Rectal smooth muscle tissue (tissue), 1 donor: ENCODE measurements at regions not wholly inside any gene's neighbourhood (a gene's known extent, or its start where the extent isn't known, plus 50 kb on each side); places are given as distances from the start of the nearest gene placed in this dataset.
"Not testable (repeated sequence)": the region's sequence is repeated elsewhere in the genome, so short reads cannot be mapped to it uniquely, and the experiment has no call there.

Experiments used
- H3K27ac ChIP-seq: one replicate; pipeline ENCODE4 v1.7.0; 2013; ENCODE audit warnings: low read depth, low read length, inconsistent platforms
- H3K27me3 ChIP-seq: one replicate; pipeline ENCODE4 v1.7.0; 2013; ENCODE audit warnings: low read length; ENCODE audit not compliant: control insufficient read depth, insufficient read depth
- H3K36me3 ChIP-seq: one replicate; pipeline ENCODE4 v1.7.0; 2013; ENCODE audit warnings: low read length; ENCODE audit not compliant: control insufficient read depth, insufficient read depth
- H3K4me1 ChIP-seq: one replicate; pipeline ENCODE4 v1.7.0; 2013; ENCODE audit warnings: low read length; ENCODE audit not compliant: control insufficient read depth, insufficient read depth
- H3K4me3 ChIP-seq: one replicate; pipeline ENCODE4 v1.7.0; 2013; ENCODE audit warnings: low read length
- H3K9ac ChIP-seq: one replicate; pipeline ENCODE4 v1.7.0; 2013; ENCODE audit warnings: low read length

DNA sequence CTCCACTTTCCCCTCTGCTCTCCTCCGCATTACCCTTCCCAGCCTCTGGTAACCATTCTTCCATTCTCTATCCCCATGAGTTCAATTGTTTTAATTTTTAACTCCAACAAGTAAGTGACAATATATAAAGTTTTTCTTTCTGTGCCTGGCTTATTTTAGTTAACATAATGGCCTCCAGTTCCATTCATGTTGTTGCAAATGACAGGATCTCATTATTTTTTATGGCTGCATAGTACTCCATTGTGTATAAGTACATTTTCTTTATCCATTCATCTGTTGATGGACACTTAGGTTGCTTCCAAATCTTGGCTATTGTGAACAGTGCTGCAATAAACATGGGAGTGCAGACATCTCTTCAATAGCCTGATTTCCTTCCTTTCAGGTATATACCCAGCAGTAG, 918.0 kb downstream of the UQCRFS1 start:
- not testable (repeated sequence) for H3K27me3 ChIP-seq, H3K9ac ChIP-seq, H3K36me3 ChIP-seq, H3K4me1 ChIP-seq, H3K4me3 ChIP-seq, H3K27ac ChIP-seq

DNA sequence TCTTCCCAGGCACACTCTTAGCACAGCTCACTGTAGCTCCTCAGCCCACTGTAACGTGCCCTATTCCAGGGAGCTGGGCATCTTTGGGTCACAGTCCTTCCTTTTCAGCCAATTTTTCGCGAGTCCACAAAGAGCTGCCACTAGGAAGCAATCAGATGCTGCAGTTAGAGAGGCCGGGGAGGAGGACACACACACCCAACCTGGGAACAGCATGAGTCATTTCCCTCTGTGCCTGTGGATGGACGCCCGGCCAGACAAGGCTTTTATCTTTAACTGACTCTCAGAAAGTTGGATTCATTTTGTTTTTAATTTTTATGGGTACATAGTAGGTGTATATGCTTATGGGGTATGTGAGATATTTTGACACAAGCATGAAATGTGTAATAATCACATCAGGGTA, 918.6 kb downstream of the UQCRFS1 start:
- Histone ChIP-seq H3K36me3 (no peaks in the 10 kb centered on the region), H3K4me1 (no peaks in the 10 kb centered on the region), H3K27me3 (no peaks in the 10 kb centered on the region), H3K9ac (no peak overlapping the region), H3K4me3 (no peak overlapping the region), H3K27ac (no peak overlapping the region)

DNA sequence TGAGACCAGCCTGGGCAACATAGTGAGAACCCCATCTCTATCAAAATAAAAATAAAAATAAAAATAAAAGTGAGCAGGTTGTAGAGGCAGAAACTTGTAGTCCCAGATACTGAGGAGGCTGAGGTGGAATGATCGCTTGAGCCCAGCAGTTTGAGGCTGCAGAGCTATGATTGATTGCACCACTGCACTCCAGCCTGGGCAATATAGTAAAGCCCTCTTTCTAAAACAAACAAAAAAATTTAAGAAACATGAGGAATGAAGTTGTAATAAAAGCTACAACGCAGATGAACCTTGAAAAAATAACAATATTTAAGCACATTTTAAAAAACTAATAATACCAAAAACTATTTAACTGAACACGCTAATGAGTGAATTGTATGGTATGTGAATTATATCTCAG, 919.3 kb downstream of the UQCRFS1 start:
- H3K36me3 ChIP-seq = no peaks in the 10 kb centered on the region
- H3K27me3 ChIP-seq = no peaks in the 10 kb centered on the region
- H3K4me1 ChIP-seq = no peaks in the 10 kb centered on the region
- no peak overlapping the region for H3K27ac ChIP-seq
- no peak overlapping the region for H3K9ac ChIP-seq
- no peak overlapping the region for H3K4me3 ChIP-seq

DNA sequence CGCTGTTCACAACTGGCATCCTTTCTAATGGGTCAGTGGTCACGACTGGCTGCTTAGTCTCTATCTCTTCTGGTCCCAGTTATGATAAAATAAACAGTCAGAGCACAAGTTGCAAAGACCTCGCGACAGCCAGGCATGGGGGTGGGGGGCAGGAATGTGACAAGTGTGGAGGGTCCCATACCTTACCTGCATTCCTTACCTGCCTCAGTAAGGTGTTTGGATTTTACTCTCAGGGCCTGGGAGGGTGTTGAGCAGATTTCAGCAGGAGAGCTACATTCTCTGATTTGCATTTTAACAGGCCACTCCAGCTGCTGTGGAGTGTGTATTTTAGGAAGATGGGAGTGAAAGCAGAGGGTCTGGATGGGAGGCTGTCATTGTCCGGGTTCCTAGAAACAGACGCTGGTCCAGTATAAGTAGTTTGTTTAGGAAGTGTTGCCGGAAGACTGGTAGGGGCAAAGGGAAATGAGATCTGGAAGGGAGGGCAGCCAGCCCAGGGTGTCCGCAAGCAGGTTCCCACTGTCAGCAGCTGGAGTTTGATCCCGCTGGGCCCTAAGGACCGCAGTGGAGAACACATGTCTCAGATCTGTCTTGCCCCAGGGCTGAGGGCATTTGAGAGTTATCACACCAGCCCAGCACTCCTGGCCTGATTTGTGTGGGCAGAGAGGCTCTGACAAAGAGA, 920.0 kb downstream of the UQCRFS1 start:
- no peak overlapping the region for H3K9ac ChIP-seq
- H3K27ac ChIP-seq = no peak overlapping the region
- H3K36me3 ChIP-seq = no peaks in the 10 kb centered on the region
- no peak overlapping the region for H3K4me3 ChIP-seq
- no peaks in the 10 kb centered on the region for H3K27me3 ChIP-seq
- no peaks in the 10 kb centered on the region for H3K4me1 ChIP-seq

DNA sequence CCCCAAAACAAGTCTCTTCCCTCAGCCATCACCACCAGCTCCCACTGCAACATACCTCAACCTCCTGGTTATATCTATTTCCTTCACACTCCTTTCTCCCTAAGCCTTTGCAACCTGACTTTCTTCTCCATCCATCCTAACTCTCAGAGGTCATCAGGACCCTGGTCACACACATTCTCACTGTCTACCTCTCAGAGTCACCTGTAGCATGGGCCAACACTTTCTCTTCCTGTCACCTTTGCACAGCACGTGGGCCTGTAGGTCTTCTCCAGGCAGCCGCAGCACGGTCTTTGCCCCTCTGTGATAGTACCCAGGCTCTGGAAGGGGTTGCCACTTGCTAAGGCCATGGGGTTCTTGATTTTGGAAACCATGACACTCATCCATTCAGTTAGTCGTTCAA, 921.1 kb downstream of the UQCRFS1 start:
- Histone ChIP-seq H3K27ac (no peak overlapping the region), H3K27me3 (no peaks in the 10 kb centered on the region), H3K4me1 (no peaks in the 10 kb centered on the region), H3K36me3 (no peaks in the 10 kb centered on the region), H3K4me3 (no peak overlapping the region), H3K9ac (no peak overlapping the region)

DNA sequence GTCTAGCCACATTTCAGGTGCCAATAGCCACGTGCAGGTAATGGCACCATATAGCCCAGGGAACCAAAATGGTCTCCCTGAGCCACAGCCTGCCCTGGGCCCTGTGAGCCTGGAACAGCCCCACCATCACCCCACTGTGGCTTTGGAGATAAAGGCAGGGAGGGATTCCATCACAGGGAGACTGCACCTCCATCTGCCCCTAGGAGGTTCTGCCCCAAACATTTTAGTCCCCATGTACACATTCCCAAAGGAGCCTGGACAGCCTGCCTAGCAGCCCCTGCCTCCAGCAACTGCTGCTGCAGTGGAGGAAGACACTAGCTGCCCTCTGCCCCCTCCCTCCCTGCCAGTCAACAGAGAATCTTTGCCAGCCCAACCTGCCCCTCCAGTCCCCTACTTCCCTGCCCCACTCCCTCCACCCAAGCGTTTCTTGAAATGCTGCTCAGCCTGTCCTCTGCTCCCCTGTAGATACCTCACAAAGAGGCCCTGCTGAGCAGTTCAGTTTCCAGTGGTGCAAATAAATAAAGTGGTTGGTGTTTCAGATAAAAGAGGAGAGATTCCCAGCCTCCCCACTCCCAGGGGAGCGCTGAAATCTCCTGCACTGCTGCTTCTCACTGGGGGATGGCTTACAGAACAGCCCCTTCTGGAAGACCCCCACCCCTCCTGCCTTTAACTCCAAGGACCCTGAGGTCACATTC, 921.8 kb downstream of the UQCRFS1 start:
- H3K27me3 ChIP-seq = no peaks in the 10 kb centered on the region
- no peaks in the 10 kb centered on the region for H3K36me3 ChIP-seq
- H3K27ac ChIP-seq = no peak overlapping the region
- no peak overlapping the region for H3K4me3 ChIP-seq
- H3K4me1 ChIP-seq = no peaks in the 10 kb centered on the region
- no peak overlapping the region for H3K9ac ChIP-seq

DNA sequence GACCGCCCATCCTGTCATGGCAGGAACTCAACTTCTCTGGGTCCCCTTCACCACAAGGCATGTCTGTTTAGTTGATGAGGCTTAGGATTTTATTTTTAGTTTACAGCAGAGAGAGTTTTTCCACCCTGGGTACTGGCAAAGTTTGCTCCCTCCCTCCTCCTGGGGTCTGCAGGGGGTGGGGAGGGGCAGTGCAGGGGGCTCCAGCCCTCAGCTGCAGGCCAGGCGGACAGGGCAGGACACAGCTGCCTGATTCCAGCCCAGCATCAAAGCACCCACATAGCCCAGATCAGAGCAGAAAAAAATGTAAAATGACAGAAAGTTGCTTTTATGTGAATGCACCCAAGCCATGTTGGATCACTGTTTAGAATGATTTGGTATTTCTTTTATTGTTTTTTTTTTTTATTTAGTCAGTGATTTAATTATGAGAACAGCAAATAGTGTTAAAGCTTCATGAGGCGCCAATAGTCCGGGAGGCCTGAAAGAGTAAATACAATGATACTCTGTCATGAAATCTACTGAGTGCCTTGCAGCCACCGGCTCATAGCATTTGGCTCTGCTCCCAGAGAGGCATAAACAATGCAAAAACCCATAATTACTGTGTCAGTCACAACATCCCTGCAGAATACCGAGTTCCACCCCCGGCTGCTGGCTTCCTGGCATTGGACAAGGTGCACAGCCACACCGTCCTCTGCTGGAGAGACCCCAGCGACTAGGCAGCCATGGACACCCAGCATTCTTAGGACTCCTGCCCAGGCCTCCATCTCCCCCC, 923.5 kb downstream of the UQCRFS1 start:
- no peaks in the 10 kb centered on the region for H3K4me1 ChIP-seq
- no peak overlapping the region for H3K4me3 ChIP-seq
- no peak overlapping the region for H3K9ac ChIP-seq
- H3K36me3 ChIP-seq = no peaks in the 10 kb centered on the region
- no peak overlapping the region for H3K27ac ChIP-seq
- no peaks in the 10 kb centered on the region for H3K27me3 ChIP-seq

DNA sequence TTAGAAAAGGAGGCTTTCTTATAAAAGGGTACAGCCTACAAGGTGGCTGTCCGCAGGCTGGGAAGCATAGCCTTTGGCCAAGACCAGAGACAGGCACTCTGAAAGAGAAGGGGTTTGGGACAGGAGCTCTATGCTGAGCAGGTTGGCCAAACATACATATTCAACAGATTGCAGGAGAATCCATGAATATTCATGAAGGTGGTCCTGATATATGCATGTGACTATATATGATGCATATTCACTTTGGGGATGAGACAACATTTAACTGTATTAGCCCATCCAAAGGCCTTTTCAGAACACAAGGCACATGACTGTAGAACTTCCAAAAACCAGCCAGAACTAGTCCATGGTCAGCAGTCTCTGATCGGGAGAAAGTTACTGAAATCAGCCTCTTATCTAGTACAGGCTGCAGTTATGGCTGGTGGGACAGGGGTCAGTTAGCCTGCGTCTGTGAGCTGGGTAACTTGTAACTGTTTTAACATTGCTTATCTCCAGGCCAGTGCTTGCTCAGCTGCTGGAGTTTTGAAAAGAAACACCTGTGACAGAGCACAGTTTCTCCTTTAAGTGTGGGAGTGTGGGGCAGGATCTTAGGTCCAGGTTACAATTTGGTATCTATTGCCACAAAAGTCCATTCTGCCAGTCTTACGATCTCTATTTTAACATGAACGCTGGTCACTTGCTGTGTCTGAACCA, 924.2 kb downstream of the UQCRFS1 start:
- Histone ChIP-seq H3K9ac (no peak overlapping the region), H3K4me1 (no peaks in the 10 kb centered on the region), H3K27ac (no peak overlapping the region), H3K4me3 (no peak overlapping the region), H3K36me3 (no peaks in the 10 kb centered on the region), H3K27me3 (no peaks in the 10 kb centered on the region)

DNA sequence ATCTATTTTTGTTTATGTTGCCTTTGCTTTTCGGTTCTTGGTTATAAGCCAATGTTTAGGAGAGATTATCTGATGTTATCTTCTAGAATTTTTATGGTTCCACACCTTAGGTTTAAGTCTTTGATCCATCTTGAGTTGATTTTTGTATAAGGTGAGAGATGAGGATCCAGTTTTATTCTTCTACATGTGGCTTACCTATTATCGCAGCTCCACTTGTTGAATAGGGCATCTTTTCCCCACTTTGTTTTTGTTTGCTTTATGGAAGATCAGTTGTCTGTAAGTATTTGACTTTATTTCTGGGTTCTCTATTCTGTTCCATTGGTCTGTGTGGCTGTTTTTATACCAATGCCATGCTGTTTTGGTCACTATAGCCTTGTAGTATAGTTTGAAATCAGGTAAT, 927.0 kb downstream of the UQCRFS1 start:
- Histone ChIP-seq H3K27ac (no peak overlapping the region), H3K4me1 (no peaks in the 10 kb centered on the region), H3K27me3 (no peaks in the 10 kb centered on the region), H3K4me3 (no peak overlapping the region), H3K36me3 (no peaks in the 10 kb centered on the region), H3K9ac (no peak overlapping the region)

DNA sequence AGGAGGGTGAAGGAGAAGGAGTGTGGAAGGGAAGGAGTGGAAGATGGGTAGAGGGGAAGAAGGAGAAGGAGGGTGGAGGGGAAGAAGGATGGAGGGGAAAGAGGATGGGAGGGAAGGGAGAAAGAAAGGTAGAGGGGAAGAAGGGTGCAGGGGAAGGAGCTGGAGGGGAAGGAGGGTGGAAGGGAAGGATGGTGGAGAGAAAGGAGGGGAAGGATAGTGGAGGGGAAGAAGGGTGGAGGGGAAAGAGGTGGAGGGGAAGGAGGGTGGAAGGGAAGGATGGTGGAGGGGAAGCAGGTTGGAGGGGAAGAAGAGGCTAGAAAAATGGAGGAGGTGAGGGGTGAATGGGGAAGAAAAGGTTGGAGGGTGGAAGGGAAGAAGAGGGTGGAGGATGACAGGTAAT, 927.9 kb downstream of the UQCRFS1 start:
- Histone ChIP-seq H3K4me3 (no peak overlapping the region), H3K36me3 (no peaks in the 10 kb centered on the region), H3K27ac (no peak overlapping the region), H3K4me1 (no peaks in the 10 kb centered on the region), H3K27me3 (no peaks in the 10 kb centered on the region), H3K9ac (no peak overlapping the region)

DNA sequence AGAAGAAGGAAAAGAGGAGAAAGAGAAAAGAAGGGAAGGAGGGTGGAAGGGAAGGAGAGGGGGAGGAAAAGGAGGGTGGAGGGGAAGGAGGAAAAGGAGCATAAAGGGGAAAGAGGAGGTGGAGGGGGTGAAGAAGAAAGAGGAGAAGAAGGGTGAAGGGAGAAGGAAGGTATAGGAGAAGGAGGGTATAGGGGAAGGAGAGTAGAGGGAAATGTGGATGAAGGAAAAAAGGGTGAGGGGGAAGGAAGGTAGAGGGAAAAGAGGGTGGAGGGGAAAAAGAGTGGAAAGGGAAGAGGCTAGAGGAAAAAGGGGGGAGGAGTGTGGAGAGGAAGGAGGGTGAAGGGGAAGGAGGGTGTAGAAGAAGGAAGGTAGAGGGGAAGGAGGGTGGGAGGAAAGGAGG, 928.6 kb downstream of the UQCRFS1 start:
- Histone ChIP-seq H3K4me1 (no peaks in the 10 kb centered on the region), H3K36me3 (no peaks in the 10 kb centered on the region), H3K9ac (no peak overlapping the region), H3K4me3 (no peak overlapping the region), H3K27me3 (no peaks in the 10 kb centered on the region), H3K27ac (no peak overlapping the region)

DNA sequence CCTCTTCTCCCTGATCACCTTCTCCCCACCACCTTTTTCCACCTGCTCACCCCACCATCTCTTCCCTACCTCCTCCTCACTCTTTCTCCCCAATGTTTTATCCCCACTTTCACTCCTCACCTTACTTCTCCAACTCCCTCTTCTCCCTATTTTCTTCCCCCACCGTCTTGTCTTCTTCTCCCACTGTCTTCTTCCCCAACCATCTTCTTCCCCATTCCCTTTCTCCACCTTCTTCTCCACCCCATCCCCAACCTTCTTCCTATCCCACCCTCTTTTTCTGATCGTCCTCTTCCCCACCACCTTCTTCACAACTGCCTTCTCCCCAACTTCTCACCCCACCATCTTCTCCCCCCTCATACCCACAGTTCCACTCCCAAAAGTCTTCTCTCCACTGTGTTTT, 929.4 kb downstream of the UQCRFS1 start:
- Histone ChIP-seq H3K4me1 (no peaks in the 10 kb centered on the region), H3K27me3 (no peaks in the 10 kb centered on the region), H3K27ac (no peak overlapping the region), H3K4me3 (no peak overlapping the region), H3K9ac (no peak overlapping the region), H3K36me3 (no peaks in the 10 kb centered on the region)
